DOHH2 (cell line): ENCODE measurements at regions not wholly inside any gene's neighbourhood (a gene's known extent, or its start where the extent isn't known, plus 50 kb on each side); places are given as distances from the start of the nearest gene placed in this dataset.

Experiments used
- EZH2phosphoT487 ChIP-seq: fragments of 200-600 bp; sonication (generic); IDR thresholded peaks from 2 replicates; pipeline ENCODE4 v1.6.1; 2017; ENCODE audit warnings: borderline replicate concordance, mild to moderate bottlenecking, antibody characterized with exemption, low read length, moderate library complexity, mixed read lengths
- TF ChIP-seq, protein P1 (sequence below): fragments of 200-600 bp; sonication (generic); IDR thresholded peaks from one replicate; pipeline ENCODE4 v1.5.1; 2014; ENCODE audit warnings: antibody characterized with exemption, mild to moderate bottlenecking, low read depth, low read length; ENCODE audit not compliant: poor library complexity, severe bottlenecking

DNA sequence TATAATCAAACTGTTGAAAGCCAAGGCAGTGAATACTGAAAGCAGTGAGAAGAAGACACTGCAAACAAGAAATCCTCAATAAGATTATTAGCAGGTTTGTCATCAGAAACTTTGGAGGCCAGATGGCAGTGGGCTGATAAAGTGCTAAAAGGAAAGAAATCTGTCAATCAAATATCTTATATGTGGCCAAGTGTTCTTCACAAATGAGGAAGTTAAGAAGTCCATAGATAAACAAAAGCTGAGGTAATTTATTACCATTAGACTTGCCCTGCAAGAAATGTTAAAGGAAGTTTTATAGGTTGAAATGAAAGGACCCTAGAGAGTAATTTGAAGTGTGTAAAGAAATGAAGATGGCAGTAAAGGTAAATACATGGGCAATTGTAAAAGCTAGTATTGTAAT lies 586.6 kb downstream of the RAPGEF2 start:
- TF ChIP-seq, protein P1, sequence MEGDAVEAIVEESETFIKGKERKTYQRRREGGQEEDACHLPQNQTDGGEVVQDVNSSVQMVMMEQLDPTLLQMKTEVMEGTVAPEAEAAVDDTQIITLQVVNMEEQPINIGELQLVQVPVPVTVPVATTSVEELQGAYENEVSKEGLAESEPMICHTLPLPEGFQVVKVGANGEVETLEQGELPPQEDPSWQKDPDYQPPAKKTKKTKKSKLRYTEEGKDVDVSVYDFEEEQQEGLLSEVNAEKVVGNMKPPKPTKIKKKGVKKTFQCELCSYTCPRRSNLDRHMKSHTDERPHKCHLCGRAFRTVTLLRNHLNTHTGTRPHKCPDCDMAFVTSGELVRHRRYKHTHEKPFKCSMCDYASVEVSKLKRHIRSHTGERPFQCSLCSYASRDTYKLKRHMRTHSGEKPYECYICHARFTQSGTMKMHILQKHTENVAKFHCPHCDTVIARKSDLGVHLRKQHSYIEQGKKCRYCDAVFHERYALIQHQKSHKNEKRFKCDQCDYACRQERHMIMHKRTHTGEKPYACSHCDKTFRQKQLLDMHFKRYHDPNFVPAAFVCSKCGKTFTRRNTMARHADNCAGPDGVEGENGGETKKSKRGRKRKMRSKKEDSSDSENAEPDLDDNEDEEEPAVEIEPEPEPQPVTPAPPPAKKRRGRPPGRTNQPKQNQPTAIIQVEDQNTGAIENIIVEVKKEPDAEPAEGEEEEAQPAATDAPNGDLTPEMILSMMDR = no peak
- no peak for TF ChIP-seq EZH2phosphoT487
